ENCODE measurements at regions not wholly inside any gene's neighbourhood (a gene's known extent, or its start where the extent isn't known, plus 50 kb on each side); places are given as distances from the start of the nearest gene placed in this dataset.

DNA sequence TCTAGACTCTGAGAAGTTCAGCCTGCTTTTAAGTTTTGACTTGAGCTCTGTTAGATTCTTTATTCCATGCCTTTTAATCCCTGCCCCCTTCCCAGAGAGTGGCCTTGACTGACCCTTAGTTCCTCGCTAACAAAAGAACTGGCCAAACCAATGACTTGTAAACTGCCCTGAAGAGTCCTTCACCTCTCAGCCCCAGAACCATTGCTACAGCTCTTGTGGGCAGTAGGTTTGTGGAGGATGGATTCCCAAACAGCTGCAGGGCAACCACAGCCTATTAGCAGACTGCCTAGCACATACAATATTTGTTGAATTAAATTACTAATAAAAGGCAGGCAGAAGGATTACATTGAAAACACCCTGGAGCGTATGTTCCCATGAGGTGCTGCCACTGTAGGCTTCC lies 163.9 kb downstream of the MAIP1 start:
- TF ChIP-seq CTCF (IDR thresholded peaks at IDR 0.05) (no peak), ZFX (IDR thresholded peaks at IDR 0.05; ENCODE audit: borderline replicate concordance) (no peak)
